ENCODE measurements at regions not wholly inside any gene's neighbourhood (a gene's known extent, or its start where the extent isn't known, plus 50 kb on each side); places are given as distances from the start of the nearest gene placed in this dataset.

DNA sequence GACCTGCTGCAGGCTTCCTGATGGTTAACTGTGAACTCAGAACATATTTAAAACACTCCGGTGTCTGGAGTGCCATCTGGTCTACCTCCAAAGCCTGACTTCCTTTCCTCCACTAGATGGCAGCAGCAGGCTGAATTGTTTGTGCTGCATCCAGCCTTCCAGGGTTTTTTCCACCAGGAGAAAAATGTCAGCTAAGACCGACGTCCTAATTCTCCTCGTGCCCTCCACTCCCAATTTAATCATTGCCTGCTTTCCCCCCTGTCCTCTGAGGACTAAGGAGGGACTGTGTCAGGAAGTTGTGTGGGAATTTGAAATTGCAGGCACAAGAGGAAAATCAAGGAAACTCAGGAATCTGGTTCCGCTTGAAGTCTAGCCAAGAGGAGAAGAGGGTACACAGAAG, 165.2 kb upstream of the UMPS start:
- TF ChIP-seq, protein P1, sequence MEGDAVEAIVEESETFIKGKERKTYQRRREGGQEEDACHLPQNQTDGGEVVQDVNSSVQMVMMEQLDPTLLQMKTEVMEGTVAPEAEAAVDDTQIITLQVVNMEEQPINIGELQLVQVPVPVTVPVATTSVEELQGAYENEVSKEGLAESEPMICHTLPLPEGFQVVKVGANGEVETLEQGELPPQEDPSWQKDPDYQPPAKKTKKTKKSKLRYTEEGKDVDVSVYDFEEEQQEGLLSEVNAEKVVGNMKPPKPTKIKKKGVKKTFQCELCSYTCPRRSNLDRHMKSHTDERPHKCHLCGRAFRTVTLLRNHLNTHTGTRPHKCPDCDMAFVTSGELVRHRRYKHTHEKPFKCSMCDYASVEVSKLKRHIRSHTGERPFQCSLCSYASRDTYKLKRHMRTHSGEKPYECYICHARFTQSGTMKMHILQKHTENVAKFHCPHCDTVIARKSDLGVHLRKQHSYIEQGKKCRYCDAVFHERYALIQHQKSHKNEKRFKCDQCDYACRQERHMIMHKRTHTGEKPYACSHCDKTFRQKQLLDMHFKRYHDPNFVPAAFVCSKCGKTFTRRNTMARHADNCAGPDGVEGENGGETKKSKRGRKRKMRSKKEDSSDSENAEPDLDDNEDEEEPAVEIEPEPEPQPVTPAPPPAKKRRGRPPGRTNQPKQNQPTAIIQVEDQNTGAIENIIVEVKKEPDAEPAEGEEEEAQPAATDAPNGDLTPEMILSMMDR (IDR thresholded peaks at IDR 0.05; ENCODE audit: extremely low read depth, insufficient read depth, missing control alignments) = peak; percentile 80
- in situ Hi-C loops (cut with MboI; ENCODE audit: low pct_unique_long_range_greater_than_20kb, low sequenced_read_pairs, unreplicated experiment) = no loop called here
- peak; percentile 77 for DNase-seq (ENCODE audit: low spot score)

DNA sequence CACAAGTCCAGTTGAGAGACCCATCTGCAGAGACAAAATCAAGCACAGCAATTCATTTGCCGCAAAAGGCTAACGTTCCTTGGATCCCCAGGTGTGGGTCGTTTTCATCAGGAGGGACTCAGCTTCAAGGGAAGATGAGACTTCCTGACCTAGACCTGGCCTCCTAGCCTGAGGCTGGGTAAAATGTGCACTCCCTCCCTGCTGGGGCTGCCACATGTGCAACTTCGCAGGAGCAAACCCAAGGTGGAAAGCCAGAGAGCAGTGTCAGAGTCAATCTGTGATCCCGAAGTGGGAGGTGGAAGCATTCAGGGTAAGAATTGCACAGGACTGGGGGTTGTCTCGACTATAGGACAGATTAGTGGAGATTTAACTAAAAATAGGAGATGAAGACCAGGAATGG, 164.7 kb upstream of the UMPS start:
- in situ Hi-C loops (cut with MboI; ENCODE audit: low pct_unique_long_range_greater_than_20kb, low sequenced_read_pairs, unreplicated experiment) = no loop called here
- no peak for DNase-seq (ENCODE audit: low spot score)
- TF ChIP-seq, protein P1 (IDR thresholded peaks at IDR 0.05; ENCODE audit: extremely low read depth, insufficient read depth, missing control alignments) = no peak

DNA sequence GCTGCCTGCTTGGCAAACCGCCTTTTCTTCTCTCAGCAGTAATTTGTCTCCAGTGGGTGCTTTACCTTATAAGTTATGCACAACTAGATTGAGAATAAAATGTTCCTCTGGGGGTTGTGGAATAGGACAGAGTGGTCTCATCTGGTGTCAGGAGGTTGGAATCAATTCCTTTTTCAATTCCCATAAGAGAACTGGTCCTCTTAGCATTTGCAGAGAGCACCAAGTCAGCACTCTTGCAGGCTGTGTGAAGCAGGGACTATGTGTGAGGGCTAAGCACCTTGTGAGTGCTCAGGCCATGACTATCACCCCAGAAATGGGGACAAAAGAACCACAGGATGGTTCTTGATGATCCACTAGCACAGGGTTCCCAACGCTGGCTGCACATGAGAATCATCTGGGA, 163.6 kb upstream of the UMPS start:
- no peak for DNase-seq (ENCODE audit: low spot score)
- TF ChIP-seq, protein P1 (IDR thresholded peaks at IDR 0.05; ENCODE audit: extremely low read depth, insufficient read depth, missing control alignments) = no peak
- in situ Hi-C loops (cut with MboI; ENCODE audit: low pct_unique_long_range_greater_than_20kb, low sequenced_read_pairs, unreplicated experiment) = no loop called here

DNA sequence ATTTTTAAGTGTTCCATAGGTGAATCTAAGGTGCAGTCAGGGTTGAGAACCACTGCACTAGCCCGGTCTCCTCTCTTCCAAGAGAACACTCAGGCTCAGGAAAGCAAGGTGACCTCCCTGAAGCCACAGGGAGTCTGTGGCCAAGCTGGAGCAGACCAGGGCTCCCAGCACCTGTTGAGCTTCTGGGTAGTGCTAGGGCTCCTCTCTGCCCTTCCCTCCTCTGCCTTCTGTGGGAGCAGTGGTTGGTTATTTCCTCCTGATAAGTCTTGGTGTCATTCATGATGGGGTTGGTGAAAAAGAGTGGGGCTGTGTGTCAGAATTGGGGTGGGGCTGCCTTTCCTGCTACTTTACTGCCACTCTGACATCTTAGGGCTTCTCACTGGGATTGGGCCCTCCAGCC, 163.1 kb upstream of the UMPS start:
- TF ChIP-seq, protein P1 (IDR thresholded peaks at IDR 0.05; ENCODE audit: extremely low read depth, insufficient read depth, missing control alignments) = no peak
- DNase-seq (ENCODE audit: low spot score) = no peak
- in situ Hi-C loops (cut with MboI; ENCODE audit: low pct_unique_long_range_greater_than_20kb, low sequenced_read_pairs, unreplicated experiment) = no loop called here

DNA sequence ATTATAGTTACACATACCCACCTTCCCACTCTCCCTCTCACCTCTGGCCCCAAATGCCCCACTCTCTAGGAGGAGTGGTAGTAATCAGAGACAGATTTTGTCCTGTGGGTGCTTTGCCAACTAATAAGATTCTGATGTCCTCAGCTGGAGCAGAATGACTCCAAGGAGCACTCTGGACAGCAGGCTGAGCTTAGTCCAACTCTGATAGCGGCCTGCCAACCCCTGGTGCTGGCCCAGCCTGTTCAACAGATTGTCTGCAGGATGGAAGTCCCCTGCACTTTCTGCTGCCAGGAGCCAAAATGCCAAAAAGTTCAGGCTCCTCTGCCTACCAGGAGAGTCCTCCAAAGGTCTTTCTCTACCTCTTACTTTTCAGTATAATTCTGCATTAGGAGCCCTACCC, 160.5 kb upstream of the UMPS start:
- in situ Hi-C loops (cut with MboI; ENCODE audit: low pct_unique_long_range_greater_than_20kb, low sequenced_read_pairs, unreplicated experiment) = no loop called here
- TF ChIP-seq, protein P1 (IDR thresholded peaks at IDR 0.05; ENCODE audit: extremely low read depth, insufficient read depth, missing control alignments) = no peak
- DNase-seq (ENCODE audit: low spot score) = no peak

DNA sequence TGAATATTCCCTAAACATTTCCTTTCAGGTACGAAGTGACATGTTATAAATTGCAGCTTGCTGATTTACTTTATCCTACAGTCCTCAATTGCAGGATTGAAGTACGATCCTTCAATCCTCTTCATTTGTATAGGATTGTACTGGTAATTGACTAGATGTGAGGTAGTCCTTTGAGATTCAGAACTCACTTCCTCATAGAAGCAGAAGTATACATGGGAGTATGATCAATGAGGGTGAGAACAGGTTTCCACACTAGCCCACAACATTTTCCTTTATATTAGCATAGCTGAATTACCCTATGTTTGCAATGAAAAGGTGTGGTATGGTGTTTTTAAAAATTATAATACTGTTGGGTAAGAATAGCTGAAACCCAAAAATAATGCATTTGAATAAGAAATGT, 160.0 kb upstream of the UMPS start:
- in situ Hi-C loops (cut with MboI; ENCODE audit: low pct_unique_long_range_greater_than_20kb, low sequenced_read_pairs, unreplicated experiment) = no loop called here
- TF ChIP-seq, protein P1 (IDR thresholded peaks at IDR 0.05; ENCODE audit: extremely low read depth, insufficient read depth, missing control alignments) = no peak
- DNase-seq (ENCODE audit: low spot score) = no peak

DNA sequence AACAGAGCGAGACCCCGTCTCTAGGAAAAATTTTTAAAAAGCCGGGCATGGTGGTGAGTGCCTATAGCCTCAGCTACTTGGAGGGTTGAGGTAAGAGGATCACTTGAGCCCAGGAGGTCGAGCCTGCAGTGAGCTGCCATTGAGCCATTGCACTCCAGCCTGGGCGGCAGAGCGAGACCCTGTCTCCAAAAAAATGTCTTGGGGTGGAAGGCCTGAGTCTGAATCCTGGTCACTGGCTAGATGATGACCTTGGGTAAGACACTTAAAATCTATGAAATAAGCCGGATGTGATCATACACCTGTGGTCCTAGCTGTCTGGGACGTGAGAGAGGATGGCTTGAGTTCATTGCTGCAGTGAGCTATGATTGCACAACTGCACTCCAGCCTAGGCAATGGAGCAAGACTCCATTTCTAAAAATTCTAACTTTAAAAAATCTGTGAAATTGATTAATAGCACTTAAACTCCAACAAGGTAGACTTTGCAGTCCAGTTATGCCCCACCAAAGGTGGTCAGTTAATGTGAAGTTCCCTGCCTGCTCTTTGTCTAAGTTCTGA, 157.3 kb upstream of the UMPS start:
- in situ Hi-C loops (cut with MboI; ENCODE audit: low pct_unique_long_range_greater_than_20kb, low sequenced_read_pairs, unreplicated experiment) = no loop called here
- DNase-seq (ENCODE audit: low spot score) = no peak
- TF ChIP-seq, protein P1 (IDR thresholded peaks at IDR 0.05; ENCODE audit: extremely low read depth, insufficient read depth, missing control alignments) = no peak
